HCT116 (cell line): ENCODE measurements at regions not wholly inside any gene's neighbourhood (a gene's known extent, or its start where the extent isn't known, plus 50 kb on each side); places are given as distances from the start of the nearest gene placed in this dataset.

Source experiments
- ATAC-seq: fragments of 200-7000 bp; cut with Tn5 transposase; 2 replicates; pipeline ENCODE4 v1.9.1; 2020; ENCODE audit warnings: mild to moderate bottlenecking, moderate library complexity
- BruUV-seq: library from RNA; stranded (reverse); fragments of 400-500 nt; replicated peaks from 2 replicates; lab custom pipeline; 2021; lab: Mats Ljungman, UMichigan
- CTCF ChIA-PET: fragments of 300-600 bp; sonication (Branson Sonifier 250); formaldehyde crosslinking; loops from one replicate; lab custom pipeline; 2021; ENCODE audit warnings: antibody characterized with exemption; lab: Charles Lee
- POLR2A ChIA-PET: fragments of 300-600, 350-600 bp; sonication (Branson Sonifier 250); formaldehyde crosslinking; loops from one replicate; lab custom pipeline; 2021; ENCODE audit warnings: antibody characterized with exemption; lab: Charles Lee
- RAD21 ChIA-PET, 2 experiments: fragments of 300-600 bp; sonication (Branson Sonifier 250); formaldehyde crosslinking; loops; one replicate each; lab custom pipeline; 2023; ENCODE audit warnings: low total read pairs in 2 of 2; ENCODE audit not compliant: uncharacterized antibody in 2 of 2, unreplicated experiment in 2 of 2, low non-redundant PET in 1 of 2; lab: Charles Lee
- DNase-seq: peaks from one replicate; pipeline ENCODE4 v3.0.0-alpha.2; 2010; ENCODE audit warnings: low read depth, low spot score
- H2AFZ ChIP-seq: fragments of 200-600 bp; shearing (Covaris generic), sonication (generic); 2 replicates; pipeline ENCODE4 v1.6.1; 2017; ENCODE audit warnings: low read depth, mixed run types, mixed read lengths, antibody characterized with exemption, low read length; ENCODE audit not compliant: poor library complexity, severe bottlenecking
- H3K27ac ChIP-seq: 2 replicates; pipeline ENCODE4 v1.5.1; 2012; ENCODE audit warnings: low read depth, low read length
- H3K27me3 ChIP-seq: fragments of 200-600 bp; sonication (generic); 2 replicates; pipeline ENCODE4 v1.6.1; 2016; ENCODE audit warnings: mixed run types, low read length, mixed read lengths; ENCODE audit not compliant: insufficient read depth
- H3K36me3 ChIP-seq, 2 experiments: fragments of 200-500 bp in 1 of 2; fragments of 200-600 bp in 1 of 2; sonication (Bioruptor generic) in 1 of 2; sonication (generic) in 1 of 2; 2 replicates each; pipeline versions ENCODE4 v1.5.1 to v1.6.1; 2014 to 2016; ENCODE audit warnings: low read length in 2 of 2, inconsistent platforms in 1 of 2, mixed read lengths in 1 of 2, mixed run types in 1 of 2; ENCODE audit not compliant: insufficient read depth in 2 of 2, control insufficient read depth in 1 of 2
- H3K4me1 ChIP-seq, 2 experiments: fragments of 200-600 bp in 1 of 2; sonication (generic) in 1 of 2; 2 replicates each; pipeline versions ENCODE4 v1.5.1 to v1.6.1; 2012 to 2017; ENCODE audit warnings: low read length in 2 of 2, inconsistent platforms in 1 of 2, mild to moderate bottlenecking in 1 of 2, mixed read lengths in 1 of 2, mixed run types in 1 of 2, moderate library complexity in 1 of 2; ENCODE audit not compliant: insufficient read depth in 2 of 2, control insufficient read depth in 1 of 2
- H3K4me2 ChIP-seq: fragments of 200-600 bp; sonication (generic); 2 replicates; pipeline ENCODE4 v1.6.1; 2017; ENCODE audit warnings: mixed run types, low read length, mixed read lengths
- H3K4me3 ChIP-seq, 2 experiments: fragments of 200-600 bp in 1 of 2; sonication (generic) in 1 of 2; replicated peaks in 1 of 2; 2 replicates each; pipeline ENCODE4 v1.5.1; 2011 to 2016; ENCODE audit warnings: low read length in 2 of 2, control low read depth in 1 of 2, low read depth in 1 of 2, mild to moderate bottlenecking in 1 of 2, mixed read lengths in 1 of 2, mixed run types in 1 of 2
- H3K79me2 ChIP-seq: fragments of 200-600 bp; sonication (generic); 2 replicates; pipeline ENCODE4 v1.6.1; 2017; ENCODE audit warnings: mild to moderate bottlenecking, mixed run types, low read length, moderate library complexity, mixed read lengths; ENCODE audit not compliant: insufficient read depth
- H3K9ac ChIP-seq: fragments of 200-600 bp; sonication (generic); 2 replicates; pipeline ENCODE4 v1.6.1; 2016; ENCODE audit warnings: low read length, mixed read lengths
- H3K9me2 ChIP-seq: fragments of 200-600 bp; sonication (generic), shearing (Covaris generic); 2 replicates; pipeline ENCODE4 v1.6.1; 2017; ENCODE audit warnings: mixed run types, mild to moderate bottlenecking, moderate library complexity; ENCODE audit not compliant: insufficient read depth
- H3K9me3 ChIP-seq, 2 experiments: fragments of 200-500 bp in 1 of 2; fragments of 200-600 bp in 1 of 2; sonication (Bioruptor generic) in 1 of 2; sonication (generic) in 1 of 2; 2 replicates each; pipeline ENCODE4 v1.6.1; 2014 to 2017; ENCODE audit warnings: low read length in 2 of 2, mixed read lengths in 2 of 2, inconsistent platforms in 1 of 2, low read depth in 1 of 2, mild to moderate bottlenecking in 1 of 2, mixed run types in 1 of 2, moderate library complexity in 1 of 2; ENCODE audit not compliant: control insufficient read depth in 1 of 2, insufficient read depth in 1 of 2
- H4K20me1 ChIP-seq: fragments of 200-600 bp; sonication (generic), shearing (Covaris generic); 2 replicates; pipeline ENCODE4 v1.6.1; 2017; ENCODE audit warnings: mixed run types, mild to moderate bottlenecking, moderate library complexity; ENCODE audit not compliant: insufficient read depth
- CBX3 ChIP-seq: IDR thresholded peaks from 2 replicates; pipeline ENCODE4 v1.6.1; 2012; ENCODE audit warnings: low read depth
- ELF1 ChIP-seq: IDR thresholded peaks from 2 replicates; pipeline ENCODE4 v1.6.1; 2012; ENCODE audit warnings: low read depth, borderline replicate concordance
- EZH2 ChIP-seq: fragments of 200-600 bp; sonication (generic); IDR thresholded peaks from 2 replicates; pipeline ENCODE4 v1.6.1; 2017; ENCODE audit warnings: antibody characterized with exemption, mixed run types
- EZH2phosphoT487 ChIP-seq: fragments of 200-600 bp; IDR thresholded peaks from 2 replicates; pipeline ENCODE4 v1.6.1; 2018; ENCODE audit warnings: antibody characterized with exemption, borderline replicate concordance
- POLR2A ChIP-seq: IDR thresholded peaks from 2 replicates; pipeline ENCODE4 v1.7.0; 2011; ENCODE audit warnings: borderline replicate concordance; ENCODE audit not compliant: insufficient read depth, insufficient read length; ENCODE audit errors: extremely low read depth
- RAD21 ChIP-seq: IDR thresholded peaks from 2 replicates; pipeline ENCODE4 v1.6.1; 2012; ENCODE audit warnings: low read depth, mild to moderate bottlenecking
- SP1 ChIP-seq: IDR thresholded peaks from 2 replicates; pipeline ENCODE4 v1.6.1; 2012; ENCODE audit warnings: low read depth
- SRF ChIP-seq: IDR thresholded peaks from 2 replicates; pipeline ENCODE4 v1.6.1; 2012; ENCODE audit warnings: low read depth
- ZNF274 ChIP-seq: fragments of 200-500 bp; sonication (Bioruptor generic); IDR thresholded peaks from 2 replicates; pipeline ENCODE4 v1.6.1; 2014; ENCODE audit warnings: mild to moderate bottlenecking, low read depth, low read length, inconsistent platforms
- intact Hi-C: fragments of 100-400 bp; cut with micrococcal nuclease; formaldehyde crosslinking; loops from 2 replicates; pipeline ENCODE4 v1.10.0; 2022
- TF ChIP-seq, protein P1 (sequence below): IDR thresholded peaks from 2 replicates; pipeline ENCODE4 v1.6.1; 2011; ENCODE audit warnings: mild to moderate bottlenecking, low read length, moderate library complexity; ENCODE audit not compliant: insufficient replicate concordance; ENCODE audit errors: extremely low read depth
- TF ChIP-seq, protein P2 (sequence below), 3 experiments: fragments of 200-600 bp in 1 of 3; sonication (generic) in 1 of 3; IDR thresholded peaks in 2 of 3; conservative IDR thresholded peaks in 1 of 3; 2 replicates each; pipeline ENCODE4 v1.5.1; 2012 to 2017; ENCODE audit warnings: low read depth in 2 of 3, low read length in 2 of 3, antibody characterized with exemption in 1 of 3, borderline replicate concordance in 1 of 3, control low read depth in 1 of 3, mild to moderate bottlenecking in 1 of 3, mixed read lengths in 1 of 3, mixed run types in 1 of 3, moderate library complexity in 1 of 3; ENCODE audit not compliant: insufficient read depth in 1 of 3
- TF ChIP-seq, protein P3 (sequence below): IDR thresholded peaks from 2 replicates; pipeline ENCODE4 v1.6.1; 2012; ENCODE audit warnings: low read depth
- TF ChIP-seq, protein P4 (sequence below): IDR thresholded peaks from 2 replicates; pipeline ENCODE4 v1.6.1; 2012

DNA sequence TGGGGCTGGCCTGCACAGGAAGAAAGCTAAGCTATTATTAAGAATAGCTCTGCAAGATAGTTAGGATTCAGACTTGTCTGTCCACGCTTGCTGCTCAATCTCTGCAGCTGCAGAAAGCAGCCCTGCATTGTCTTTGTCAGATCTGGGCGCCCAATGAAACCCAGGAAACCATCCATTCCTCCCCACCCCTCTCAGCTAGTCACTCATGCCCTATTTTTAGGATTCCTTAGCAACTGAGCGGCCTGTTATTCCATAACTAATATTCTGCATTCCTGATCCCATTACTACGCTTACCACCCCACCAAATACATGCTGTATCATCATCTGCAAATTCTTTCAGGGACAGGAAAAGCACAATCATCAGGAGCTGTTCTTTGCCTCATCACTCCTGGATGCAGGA, 52.9 kb upstream of the APC start:
- ATAC-seq (no peak), DNase-seq (no peak)
- no peaks in the 10 kb centered on the region for H3K36me3 ChIP-seq
- no peak overlapping the region for H3K4me2 ChIP-seq
- no peaks in the 10 kb centered on the region for H3K4me1 ChIP-seq
- no peaks in the 10 kb centered on the region for H3K27me3 ChIP-seq
- no peak overlapping the region for H3K4me3 ChIP-seq
- H3K27ac ChIP-seq, result no peak overlapping the region
- ChIA-PET POLR2A (interaction anchor here (0.6 to 1.0 kb wide), 2 partner anchors 10 to 499 kb away, joined by 3 to 6 read pairs; no protein-coding TSS in a partner anchor), CTCF (no interaction called here), RAD21 (no interaction called here)
- H3K9me3 ChIP-seq, result no peaks in the 10 kb centered on the region
- H2AFZ ChIP-seq, result no peak overlapping the region
- H3K79me2 ChIP-seq, result no peaks in the 10 kb centered on the region
- no peak for TF ChIP-seq CBX3
- no TSS peak for BruUV-seq
- no peaks in the 10 kb centered on the region for H4K20me1 ChIP-seq
- intact Hi-C loops, result no loop called here
- no peaks in the 10 kb centered on the region for H3K9me2 ChIP-seq
- H3K9ac ChIP-seq, result no peak overlapping the region

DNA sequence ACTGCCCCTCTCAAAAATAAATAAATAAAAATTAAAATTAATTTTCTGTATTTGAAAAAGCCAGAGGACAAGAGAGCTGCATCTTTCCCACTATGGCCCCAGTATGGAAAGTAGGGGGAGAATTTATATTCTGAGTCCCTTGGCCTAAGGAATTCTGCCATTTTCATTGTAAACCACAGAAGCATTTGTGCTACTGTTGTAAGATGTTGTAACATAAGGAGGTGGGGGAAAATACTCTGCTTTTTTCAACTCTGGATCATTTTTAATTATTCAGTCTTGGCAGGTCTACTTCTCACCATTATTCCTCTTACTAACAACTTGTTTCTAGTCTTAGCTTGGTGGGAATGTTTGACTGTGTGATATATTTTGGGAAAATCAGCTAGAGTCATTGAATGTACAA, 52.3 kb upstream of the APC start:
- POLR2A ChIA-PET, result interaction anchor here (0.6 kb wide), 1 partner anchor 499 kb away, joined by 6 read pairs; no protein-coding TSS in a partner anchor
- H2AFZ ChIP-seq, result no peak overlapping the region
- H4K20me1 ChIP-seq, result no peaks in the 10 kb centered on the region
- intact Hi-C loops, result no loop called here
- CTCF ChIA-PET, result no interaction called here
- no peaks in the 10 kb centered on the region for H3K79me2 ChIP-seq
- no peak overlapping the region for H3K27ac ChIP-seq
- no TSS peak for BruUV-seq
- no peak overlapping the region for H3K4me2 ChIP-seq
- ATAC-seq (no peak), DNase-seq (no peak)
- H3K9me3 ChIP-seq, result no peaks in the 10 kb centered on the region
- no peaks in the 10 kb centered on the region for H3K4me1 ChIP-seq
- H3K27me3 ChIP-seq, result no peaks in the 10 kb centered on the region
- no peak overlapping the region for H3K4me3 ChIP-seq
- RAD21 ChIA-PET, result no interaction called here
- no peak for TF ChIP-seq ZNF274
- no peak for TF ChIP-seq SRF
- no peak for TF ChIP-seq POLR2A
- TF ChIP-seq EZH2, result no peak
- TF ChIP-seq, protein P1, sequence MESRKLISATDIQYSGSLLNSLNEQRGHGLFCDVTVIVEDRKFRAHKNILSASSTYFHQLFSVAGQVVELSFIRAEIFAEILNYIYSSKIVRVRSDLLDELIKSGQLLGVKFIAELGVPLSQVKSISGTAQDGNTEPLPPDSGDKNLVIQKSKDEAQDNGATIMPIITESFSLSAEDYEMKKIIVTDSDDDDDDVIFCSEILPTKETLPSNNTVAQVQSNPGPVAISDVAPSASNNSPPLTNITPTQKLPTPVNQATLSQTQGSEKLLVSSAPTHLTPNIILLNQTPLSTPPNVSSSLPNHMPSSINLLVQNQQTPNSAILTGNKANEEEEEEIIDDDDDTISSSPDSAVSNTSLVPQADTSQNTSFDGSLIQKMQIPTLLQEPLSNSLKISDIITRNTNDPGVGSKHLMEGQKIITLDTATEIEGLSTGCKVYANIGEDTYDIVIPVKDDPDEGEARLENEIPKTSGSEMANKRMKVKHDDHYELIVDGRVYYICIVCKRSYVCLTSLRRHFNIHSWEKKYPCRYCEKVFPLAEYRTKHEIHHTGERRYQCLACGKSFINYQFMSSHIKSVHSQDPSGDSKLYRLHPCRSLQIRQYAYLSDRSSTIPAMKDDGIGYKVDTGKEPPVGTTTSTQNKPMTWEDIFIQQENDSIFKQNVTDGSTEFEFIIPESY, result no peak
- TF ChIP-seq, protein P2, sequence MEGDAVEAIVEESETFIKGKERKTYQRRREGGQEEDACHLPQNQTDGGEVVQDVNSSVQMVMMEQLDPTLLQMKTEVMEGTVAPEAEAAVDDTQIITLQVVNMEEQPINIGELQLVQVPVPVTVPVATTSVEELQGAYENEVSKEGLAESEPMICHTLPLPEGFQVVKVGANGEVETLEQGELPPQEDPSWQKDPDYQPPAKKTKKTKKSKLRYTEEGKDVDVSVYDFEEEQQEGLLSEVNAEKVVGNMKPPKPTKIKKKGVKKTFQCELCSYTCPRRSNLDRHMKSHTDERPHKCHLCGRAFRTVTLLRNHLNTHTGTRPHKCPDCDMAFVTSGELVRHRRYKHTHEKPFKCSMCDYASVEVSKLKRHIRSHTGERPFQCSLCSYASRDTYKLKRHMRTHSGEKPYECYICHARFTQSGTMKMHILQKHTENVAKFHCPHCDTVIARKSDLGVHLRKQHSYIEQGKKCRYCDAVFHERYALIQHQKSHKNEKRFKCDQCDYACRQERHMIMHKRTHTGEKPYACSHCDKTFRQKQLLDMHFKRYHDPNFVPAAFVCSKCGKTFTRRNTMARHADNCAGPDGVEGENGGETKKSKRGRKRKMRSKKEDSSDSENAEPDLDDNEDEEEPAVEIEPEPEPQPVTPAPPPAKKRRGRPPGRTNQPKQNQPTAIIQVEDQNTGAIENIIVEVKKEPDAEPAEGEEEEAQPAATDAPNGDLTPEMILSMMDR (IDR thresholded peaks at IDR 0.05 in 2 of 3, conservative IDR thresholded peaks at IDR 0.05 in 1 of 3; ENCODE audit: borderline replicate concordance in 1 of 3, insufficient read depth in 1 of 3, low read depth in 2 of 3, low read length in 2 of 3), result no peak
- no peak for TF ChIP-seq RAD21
- TF ChIP-seq, protein P3, sequence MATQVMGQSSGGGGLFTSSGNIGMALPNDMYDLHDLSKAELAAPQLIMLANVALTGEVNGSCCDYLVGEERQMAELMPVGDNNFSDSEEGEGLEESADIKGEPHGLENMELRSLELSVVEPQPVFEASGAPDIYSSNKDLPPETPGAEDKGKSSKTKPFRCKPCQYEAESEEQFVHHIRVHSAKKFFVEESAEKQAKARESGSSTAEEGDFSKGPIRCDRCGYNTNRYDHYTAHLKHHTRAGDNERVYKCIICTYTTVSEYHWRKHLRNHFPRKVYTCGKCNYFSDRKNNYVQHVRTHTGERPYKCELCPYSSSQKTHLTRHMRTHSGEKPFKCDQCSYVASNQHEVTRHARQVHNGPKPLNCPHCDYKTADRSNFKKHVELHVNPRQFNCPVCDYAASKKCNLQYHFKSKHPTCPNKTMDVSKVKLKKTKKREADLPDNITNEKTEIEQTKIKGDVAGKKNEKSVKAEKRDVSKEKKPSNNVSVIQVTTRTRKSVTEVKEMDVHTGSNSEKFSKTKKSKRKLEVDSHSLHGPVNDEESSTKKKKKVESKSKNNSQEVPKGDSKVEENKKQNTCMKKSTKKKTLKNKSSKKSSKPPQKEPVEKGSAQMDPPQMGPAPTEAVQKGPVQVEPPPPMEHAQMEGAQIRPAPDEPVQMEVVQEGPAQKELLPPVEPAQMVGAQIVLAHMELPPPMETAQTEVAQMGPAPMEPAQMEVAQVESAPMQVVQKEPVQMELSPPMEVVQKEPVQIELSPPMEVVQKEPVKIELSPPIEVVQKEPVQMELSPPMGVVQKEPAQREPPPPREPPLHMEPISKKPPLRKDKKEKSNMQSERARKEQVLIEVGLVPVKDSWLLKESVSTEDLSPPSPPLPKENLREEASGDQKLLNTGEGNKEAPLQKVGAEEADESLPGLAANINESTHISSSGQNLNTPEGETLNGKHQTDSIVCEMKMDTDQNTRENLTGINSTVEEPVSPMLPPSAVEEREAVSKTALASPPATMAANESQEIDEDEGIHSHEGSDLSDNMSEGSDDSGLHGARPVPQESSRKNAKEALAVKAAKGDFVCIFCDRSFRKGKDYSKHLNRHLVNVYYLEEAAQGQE, result no peak
- no peak for TF ChIP-seq EZH2phosphoT487
- no peak for TF ChIP-seq CBX3
- no peak for TF ChIP-seq SP1
- TF ChIP-seq, protein P4, sequence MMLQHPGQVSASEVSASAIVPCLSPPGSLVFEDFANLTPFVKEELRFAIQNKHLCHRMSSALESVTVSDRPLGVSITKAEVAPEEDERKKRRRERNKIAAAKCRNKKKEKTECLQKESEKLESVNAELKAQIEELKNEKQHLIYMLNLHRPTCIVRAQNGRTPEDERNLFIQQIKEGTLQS, result no peak
- no peak for TF ChIP-seq ELF1
- H3K36me3 ChIP-seq, result no peaks in the 10 kb centered on the region
- no peak overlapping the region for H3K9ac ChIP-seq
- H3K9me2 ChIP-seq, result no peaks in the 10 kb centered on the region
